Ovary (tissue), 7 donors: ENCODE measurements at regions not wholly inside any gene's neighbourhood (a gene's known extent, or its start where the extent isn't known, plus 50 kb on each side); places are given as distances from the start of the nearest gene placed in this dataset.

Source experiments
- DNase-seq, 5 donors: peaks; one replicate each; pipeline ENCODE4 v3.0.0-alpha.2; 2019 to 2020
- H3K27ac ChIP-seq, 2 donors: fragments of 200-600 bp; one replicate each; pipeline versions ENCODE4 v1.5.1 to v1.8.0; 2019 to 2022
- H3K27me3 ChIP-seq: fragments of 200-600 bp; one replicate; pipeline ENCODE4 v1.8.0; 2022
- H3K36me3 ChIP-seq: fragments of 200-600 bp; sonication (generic); one replicate; pipeline ENCODE4 v1.5.1; 2019
- H3K4me1 ChIP-seq: one replicate; pipeline ENCODE4 v1.8.1; 2013; ENCODE audit warnings: mild to moderate bottlenecking, moderate library complexity; ENCODE audit not compliant: insufficient read depth
- H3K4me3 ChIP-seq: fragments of 200-600 bp; sonication (generic); one replicate; pipeline ENCODE4 v1.5.1; 2017
- H3K9me3 ChIP-seq, 2 donors: fragments of 200-600 bp in 1 of 2; sonication (generic) in 1 of 2; one replicate each; pipeline versions ENCODE4 v1.5.1 to v1.8.1; 2013 to 2019; ENCODE audit warnings: mild to moderate bottlenecking in 1 of 2, moderate library complexity in 1 of 2
- EP300 ChIP-seq: sonication (generic); formaldehyde crosslinking; IDR thresholded peaks from one replicate; pipeline ENCODE4 v1.6.1; 2017; ENCODE audit warnings: antibody characterized with exemption
- POLR2A ChIP-seq: fragments of 450-650 bp; IDR thresholded peaks from one replicate; pipeline ENCODE4 v1.6.1; 2017; ENCODE audit warnings: antibody characterized with exemption, mild to moderate bottlenecking, moderate library complexity
- WGBS, 3 donors: extraction: QIAGEN DNeasy Blood & Tissue Kit in 1 of 3; methylation state at CpG; one replicate each; pipeline versions ENCODE4 v1.1.5 to v1.1.7; 2013 to 2017; 5-methylcytosine and 5-hydroxymethylcytosine counted together
- intact Hi-C, 4 donors: fragments of 100-400 bp; cut with DNase I; formaldehyde crosslinking; loops; one replicate each; pipeline versions ENCODE4 v1.11.0 to v1.15.1; 2022 to 2023
- TF ChIP-seq, protein P1 (sequence below), 3 donors: fragments of 450-650 bp in 2 of 3; fragments of 200-600 bp in 1 of 3; IDR thresholded peaks; one replicate each; pipeline versions ENCODE4 v1.5.1 to v1.8.0; 2016 to 2022; ENCODE audit warnings: antibody characterized with exemption in 3 of 3, mild to moderate bottlenecking in 1 of 3
- donor health status: DM: no; HTN: no; CAD: no; lungs with moderate emphysema.
- donor health status: DM: no; HTN: no; CAD: no.
- donor health status: Bipolar disorder and iron deficiency.
- donor health status: DM: no; HTN: no; CAD: no.
- donor health status: DM: yes; HTN: yes; CAD: no.

DNA sequence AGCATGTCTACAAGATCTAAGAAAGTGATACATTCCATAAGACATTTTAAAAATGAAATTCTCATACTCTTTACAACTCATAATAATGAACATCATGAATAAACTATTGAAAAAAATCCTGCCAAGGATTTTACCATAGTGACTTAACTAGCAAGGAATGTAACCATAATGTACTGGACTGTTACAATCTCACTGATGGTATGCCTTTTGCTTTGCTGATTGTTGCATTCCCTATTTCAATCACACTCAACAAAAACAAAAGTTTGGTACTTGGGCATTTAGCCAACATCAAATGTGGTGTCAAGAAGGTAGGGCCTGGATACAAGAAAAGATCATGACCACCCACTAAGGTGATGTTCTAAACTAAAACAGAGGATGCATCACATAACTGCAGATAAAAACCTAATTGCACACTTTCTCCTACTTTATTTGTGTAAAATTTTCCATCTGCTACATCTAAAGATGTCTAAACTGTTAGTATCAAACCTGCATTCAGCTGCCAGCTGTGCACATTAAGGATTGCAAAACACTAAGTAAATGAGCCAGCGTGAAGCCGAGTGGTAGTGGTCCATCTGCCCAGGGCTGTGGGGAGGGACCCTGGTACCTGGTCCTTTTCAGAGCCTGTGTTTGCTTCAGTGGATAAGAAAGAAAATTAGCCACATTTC is 564.4 kb downstream of the ZEB2 start:
- Histone ChIP-seq H3K27me3 (no peaks in the 10 kb centered on the region), H3K4me1 (peaks cover 4% of the 10 kb centered on the region), H3K36me3 (no peaks in the 10 kb centered on the region), H3K4me3 (no peak overlapping the region), H3K27ac (no peak overlapping the region), H3K9me3 (no peaks in the 10 kb centered on the region)
- intact Hi-C loops = no loop called here
- 26 to 53% (median 49%) methylated on average over 2 of the region's 2 CpGs for WGBS, 3 donors
- TF ChIP-seq POLR2A = no peak
- TF ChIP-seq, protein P1, sequence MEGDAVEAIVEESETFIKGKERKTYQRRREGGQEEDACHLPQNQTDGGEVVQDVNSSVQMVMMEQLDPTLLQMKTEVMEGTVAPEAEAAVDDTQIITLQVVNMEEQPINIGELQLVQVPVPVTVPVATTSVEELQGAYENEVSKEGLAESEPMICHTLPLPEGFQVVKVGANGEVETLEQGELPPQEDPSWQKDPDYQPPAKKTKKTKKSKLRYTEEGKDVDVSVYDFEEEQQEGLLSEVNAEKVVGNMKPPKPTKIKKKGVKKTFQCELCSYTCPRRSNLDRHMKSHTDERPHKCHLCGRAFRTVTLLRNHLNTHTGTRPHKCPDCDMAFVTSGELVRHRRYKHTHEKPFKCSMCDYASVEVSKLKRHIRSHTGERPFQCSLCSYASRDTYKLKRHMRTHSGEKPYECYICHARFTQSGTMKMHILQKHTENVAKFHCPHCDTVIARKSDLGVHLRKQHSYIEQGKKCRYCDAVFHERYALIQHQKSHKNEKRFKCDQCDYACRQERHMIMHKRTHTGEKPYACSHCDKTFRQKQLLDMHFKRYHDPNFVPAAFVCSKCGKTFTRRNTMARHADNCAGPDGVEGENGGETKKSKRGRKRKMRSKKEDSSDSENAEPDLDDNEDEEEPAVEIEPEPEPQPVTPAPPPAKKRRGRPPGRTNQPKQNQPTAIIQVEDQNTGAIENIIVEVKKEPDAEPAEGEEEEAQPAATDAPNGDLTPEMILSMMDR (IDR thresholded peaks at IDR 0.05) = no peak
- TF ChIP-seq EP300 = no peak
- no peak for DNase-seq

DNA sequence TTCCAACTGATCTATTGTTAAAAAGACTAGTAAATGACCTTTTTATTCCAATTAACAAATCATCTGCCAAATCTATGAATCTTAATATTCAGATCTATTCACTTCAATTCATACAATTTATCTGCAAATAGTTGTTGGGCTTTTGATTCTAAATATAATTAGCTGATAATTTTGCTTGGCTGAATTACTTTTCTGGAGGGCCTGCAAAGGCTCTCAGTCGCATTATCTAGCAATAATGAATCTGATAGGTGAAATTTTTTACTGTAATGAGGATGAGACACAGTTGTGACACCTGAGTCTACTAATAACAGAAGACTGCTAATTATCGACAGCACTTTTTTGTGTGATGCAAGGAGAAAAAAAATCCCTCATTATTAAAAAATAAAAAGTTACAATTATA is 565.1 kb downstream of the ZEB2 start:
- Histone ChIP-seq H3K27me3 (no peaks in the 10 kb centered on the region), H3K27ac (no peak overlapping the region)

DNA sequence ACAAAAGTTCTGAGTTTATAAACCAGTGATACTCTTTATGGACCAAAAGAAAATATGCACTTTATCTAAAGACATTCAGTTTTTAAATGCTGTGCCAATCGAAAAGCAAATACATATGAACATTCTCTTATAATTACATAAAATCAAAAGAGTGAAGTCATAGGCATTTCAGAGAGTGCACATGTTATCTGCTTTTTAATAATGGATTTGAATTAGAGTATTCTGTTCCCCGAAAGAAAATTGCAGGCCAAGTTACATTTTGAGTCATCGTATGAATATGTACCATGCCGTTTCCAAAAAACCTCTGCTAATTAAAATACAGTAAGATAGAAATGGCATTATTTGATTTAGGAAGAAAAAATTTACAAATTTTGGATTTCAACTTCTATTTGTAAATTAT is 565.7 kb downstream of the ZEB2 start:
- Histone ChIP-seq H3K27ac (no peak overlapping the region), H3K9me3 (no peaks in the 10 kb centered on the region), H3K27me3 (no peaks in the 10 kb centered on the region), H3K4me3 (no peak overlapping the region), H3K4me1 (peaks cover 4% of the 10 kb centered on the region), H3K36me3 (no peaks in the 10 kb centered on the region)
- WGBS, 3 donors = 15 to 21% (median 18%) methylated on average over 4 of the region's 4 CpGs
- no peak for DNase-seq
- TF ChIP-seq POLR2A = no peak
- no peak for TF ChIP-seq EP300
- TF ChIP-seq, protein P1 (IDR thresholded peaks at IDR 0.05) = no peak
- intact Hi-C loops = loop anchor here in 1 of 4 donors (5.0 kb wide), 1 partner anchor 563 kb away; no protein-coding TSS in a partner anchor

More for the DNA sequence above, 565.1 kb downstream of the ZEB2 start:
- no peaks in the 10 kb centered on the region for H3K36me3 ChIP-seq
- H3K4me1 ChIP-seq = peaks cover 4% of the 10 kb centered on the region
- no peaks in the 10 kb centered on the region for H3K9me3 ChIP-seq
- no peak for TF ChIP-seq POLR2A
- TF ChIP-seq, protein P1 (IDR thresholded peaks at IDR 0.05) = no peak
- no peak for TF ChIP-seq EP300
- intact Hi-C loops = loop anchor here in 1 of 4 donors (5.0 kb wide), 1 partner anchor 562 kb away; no protein-coding TSS in a partner anchor
- no peak for DNase-seq
- H3K4me3 ChIP-seq = no peak overlapping the region
- 73 to 78% (median 76%) methylated on average over 2 of the region's 2 CpGs for WGBS, 3 donors

DNA sequence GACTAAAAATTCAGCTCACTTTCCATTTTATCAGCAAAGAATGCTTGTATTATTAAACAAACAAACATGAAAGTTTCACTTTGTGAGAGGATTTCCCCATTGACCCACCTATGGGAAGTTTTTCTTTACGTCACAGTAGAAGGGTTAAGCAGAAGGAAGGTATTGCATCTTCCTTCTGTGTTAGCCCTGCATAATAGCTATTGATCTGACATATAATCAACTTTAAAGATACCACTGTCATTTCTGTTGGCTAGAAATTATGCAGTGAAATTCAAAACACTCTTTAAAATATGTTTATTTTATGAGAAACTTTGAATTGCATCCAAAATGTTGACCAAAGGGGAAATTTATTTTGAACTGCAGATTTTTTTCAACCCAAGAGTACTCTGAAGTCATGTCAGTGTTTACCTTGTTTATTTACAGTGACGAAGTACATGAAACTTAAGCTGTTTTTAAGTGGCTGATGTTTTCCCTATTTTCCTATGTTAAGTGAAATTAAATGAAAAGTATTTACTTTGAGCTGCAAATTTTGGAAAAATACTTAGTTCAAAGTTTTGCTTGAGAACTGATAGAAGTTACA is 566.4 kb downstream of the ZEB2 start:
- TF ChIP-seq, protein P1 (IDR thresholded peaks at IDR 0.05) = no peak
- TF ChIP-seq POLR2A (no peak), EP300 (no peak)
- intact Hi-C loops = loop anchor here in 1 of 4 donors (5.0 kb wide), 1 partner anchor 564 kb away; no protein-coding TSS in a partner anchor

More for the DNA sequence above, 566.4 kb downstream of the ZEB2 start:
- Histone ChIP-seq H3K4me3 (no peak overlapping the region), H3K27me3 (no peaks in the 10 kb centered on the region), H3K9me3 (no peaks in the 10 kb centered on the region), H3K27ac (peak overlapping the region in 1 of 2 donors; percentile 32), H3K4me1 (peaks cover 4% of the 10 kb centered on the region), H3K36me3 (no peaks in the 10 kb centered on the region)
- WGBS, 3 donors = 15 to 44% (median 34%) methylated on average over 2 of the region's 2 CpGs
- no peak for DNase-seq
